Mesenchymal stem cell (in vitro differentiated cells and primary cell): ENCODE measurements at regions not wholly inside any gene's neighbourhood (a gene's known extent, or its start where the extent isn't known, plus 50 kb on each side); places are given as distances from the start of the nearest gene placed in this dataset.
"Not testable (repeated sequence)": the region's sequence is repeated elsewhere in the genome, so short reads cannot be mapped to it uniquely, and the experiment has no call there.

Experiments used
- DNase-seq: peaks from one replicate; pipeline ENCODE4 v3.0.0-alpha.2; 2013
- H2AFZ ChIP-seq: one replicate; pipeline ENCODE4 v1.6.1; 2013; ENCODE audit warnings: low read depth, mild to moderate bottlenecking, control low read depth, inconsistent platforms, low read length, moderate library complexity
- H2AK5ac ChIP-seq: 2 replicates; pipeline ENCODE4 v1.6.1; 2013; ENCODE audit warnings: low read length, moderate library complexity, mild to moderate bottlenecking, inconsistent platforms; ENCODE audit not compliant: severe bottlenecking
- H2BK120ac ChIP-seq: one replicate; pipeline ENCODE4 v1.6.1; 2013; ENCODE audit warnings: low read depth, mild to moderate bottlenecking, inconsistent platforms, low read length, moderate library complexity
- H2BK12ac ChIP-seq, 2 experiments: one replicate each; pipeline ENCODE4 v1.6.1; 2013; ENCODE audit warnings: inconsistent platforms in 2 of 2, low read length in 2 of 2, mild to moderate bottlenecking in 2 of 2, moderate library complexity in 2 of 2, control low read depth in 1 of 2
- H2BK15ac ChIP-seq: one replicate; pipeline ENCODE4 v1.6.1; 2013; ENCODE audit warnings: mild to moderate bottlenecking, low read depth, inconsistent platforms; ENCODE audit not compliant: poor library complexity, severe bottlenecking
- H2BK5ac ChIP-seq: 2 replicates; pipeline ENCODE4 v1.6.1; 2013; ENCODE audit warnings: low read depth, mild to moderate bottlenecking, low read length, control low read depth, inconsistent platforms; ENCODE audit not compliant: poor library complexity, severe bottlenecking
- H3K14ac ChIP-seq, 2 experiments: one replicate each; pipeline ENCODE4 v1.6.1; 2013; ENCODE audit warnings: inconsistent platforms in 2 of 2, low read length in 2 of 2, control low read depth in 1 of 2, mild to moderate bottlenecking in 1 of 2, moderate library complexity in 1 of 2
- H3K18ac ChIP-seq, 2 experiments: one replicate each; pipeline ENCODE4 v1.6.1; 2013; ENCODE audit warnings: inconsistent platforms in 2 of 2, low read length in 2 of 2, control low read depth in 1 of 2, low read depth in 1 of 2, mild to moderate bottlenecking in 1 of 2
- H3K23ac ChIP-seq, 2 experiments: one replicate each; pipeline ENCODE4 v1.6.1; 2013; ENCODE audit warnings: inconsistent platforms in 2 of 2, low read length in 2 of 2, mild to moderate bottlenecking in 2 of 2, moderate library complexity in 2 of 2, control low read depth in 1 of 2
- H3K27ac ChIP-seq: 2 replicates; pipeline ENCODE4 v1.5.1; 2013; ENCODE audit warnings: mild to moderate bottlenecking, moderate library complexity, low read length, control low read depth, inconsistent platforms; ENCODE audit not compliant: poor library complexity, severe bottlenecking
- H3K27me3 ChIP-seq, 2 experiments: 2 replicates each; pipeline versions ENCODE4 v1.6.1 to v1.7.0; 2013; ENCODE audit warnings: low read length in 2 of 2, mild to moderate bottlenecking in 2 of 2, moderate library complexity in 2 of 2, control low read depth in 1 of 2, inconsistent platforms in 1 of 2; ENCODE audit not compliant: control insufficient read depth in 1 of 2, insufficient read depth in 1 of 2
- H3K36me3 ChIP-seq, 2 experiments: 2 replicates each; pipeline versions ENCODE4 v1.6.1 to v1.7.0; 2013; ENCODE audit warnings: low read length in 2 of 2, control low read depth in 1 of 2, inconsistent platforms in 1 of 2, low read depth in 1 of 2, mild to moderate bottlenecking in 1 of 2; ENCODE audit not compliant: insufficient read depth in 2 of 2, control insufficient read depth in 1 of 2
- H3K4ac ChIP-seq, 2 experiments: one replicate each; pipeline ENCODE4 v1.6.1; 2013; ENCODE audit warnings: inconsistent platforms in 2 of 2, low read length in 2 of 2, mild to moderate bottlenecking in 2 of 2, moderate library complexity in 2 of 2, control low read depth in 1 of 2, low read depth in 1 of 2
- H3K4me1 ChIP-seq: 2 replicates; pipeline ENCODE4 v1.6.1; 2013; ENCODE audit warnings: low read depth, low read length, control low read depth; ENCODE audit not compliant: control insufficient read depth, insufficient read depth
- H3K4me2 ChIP-seq: 2 replicates; pipeline ENCODE4 v1.6.1; 2013; ENCODE audit warnings: low read length, mild to moderate bottlenecking, inconsistent platforms; ENCODE audit not compliant: poor library complexity, severe bottlenecking
- H3K4me3 ChIP-seq, 2 experiments: 2 replicates each; pipeline versions ENCODE4 v1.5.1 to v1.7.0; 2013; ENCODE audit warnings: low read length in 2 of 2, mild to moderate bottlenecking in 2 of 2, control low read depth in 1 of 2, low read depth in 1 of 2; ENCODE audit not compliant: insufficient read depth in 1 of 2
- H3K79me1 ChIP-seq: replicated peaks from 2 replicates; pipeline ENCODE4 v1.6.1; 2013; ENCODE audit warnings: mild to moderate bottlenecking, control low read depth, low read length, inconsistent platforms; ENCODE audit not compliant: poor library complexity, severe bottlenecking
- H3K9ac ChIP-seq: 2 replicates; pipeline ENCODE4 v1.7.0; 2013; ENCODE audit warnings: mild to moderate bottlenecking, low read length, moderate library complexity
- H3K9me3 ChIP-seq: 2 replicates; pipeline ENCODE4 v1.7.0; 2013; ENCODE audit warnings: mild to moderate bottlenecking, low read length; ENCODE audit not compliant: control insufficient read depth
- H4K8ac ChIP-seq: one replicate; pipeline ENCODE4 v1.6.1; 2013; ENCODE audit warnings: inconsistent platforms, mild to moderate bottlenecking, low read length, moderate library complexity
- H4K91ac ChIP-seq: one replicate; pipeline ENCODE4 v1.6.1; 2013; ENCODE audit warnings: mild to moderate bottlenecking, low read length, inconsistent platforms
- WGBS: methylation state at CpG from one replicate; pipeline ENCODE4 v1.1.7; 2013; ENCODE audit warnings: mixed read lengths; 5-methylcytosine and 5-hydroxymethylcytosine counted together

GRCh38 chr1:149229813-149230212 is 126.5 kb upstream of the NBPF9 start:
- not testable (repeated sequence) for H3K27me3 ChIP-seq, H3K79me1 ChIP-seq, H3K4me2 ChIP-seq, H2AFZ ChIP-seq, H2BK12ac ChIP-seq, H3K4me3 ChIP-seq, H3K9ac ChIP-seq, H3K36me3 ChIP-seq, H3K9me3 ChIP-seq, DNase-seq, H4K8ac ChIP-seq, H2BK15ac ChIP-seq, H2BK120ac ChIP-seq, H3K4ac ChIP-seq, H4K91ac ChIP-seq, H3K18ac ChIP-seq, H3K4me1 ChIP-seq, H3K23ac ChIP-seq, H3K14ac ChIP-seq, H2BK5ac ChIP-seq, H3K27ac ChIP-seq, H2AK5ac ChIP-seq
- no CpG with 5 or more reads among the region's 5 CpGs for WGBS

- not testable (repeated sequence) for H3K4me3 ChIP-seq, H2AFZ ChIP-seq, H3K14ac ChIP-seq, H3K4me2 ChIP-seq, H4K91ac ChIP-seq, H3K27me3 ChIP-seq, H2BK15ac ChIP-seq, H2AK5ac ChIP-seq, H2BK12ac ChIP-seq, H2BK5ac ChIP-seq, H3K36me3 ChIP-seq, H3K4me1 ChIP-seq, H3K79me1 ChIP-seq, H4K8ac ChIP-seq, H3K27ac ChIP-seq, H2BK120ac ChIP-seq, H3K4ac ChIP-seq, H3K9me3 ChIP-seq, H3K18ac ChIP-seq, H3K23ac ChIP-seq, DNase-seq, H3K9ac ChIP-seq
- WGBS, result no CpG with 5 or more reads among the region's 5 CpGs
Measured at GRCh38 chr1:149234926-149235914, 131.9 kb upstream of the NBPF9 start.

- not testable (repeated sequence) for H3K23ac ChIP-seq, H2BK5ac ChIP-seq, H3K14ac ChIP-seq, H3K36me3 ChIP-seq, H3K4me3 ChIP-seq, H3K9ac ChIP-seq, H2AFZ ChIP-seq, H2BK15ac ChIP-seq, H3K4ac ChIP-seq, H3K4me2 ChIP-seq, H3K9me3 ChIP-seq, H2BK120ac ChIP-seq, H3K18ac ChIP-seq, H4K91ac ChIP-seq, H3K79me1 ChIP-seq, H2BK12ac ChIP-seq, H3K4me1 ChIP-seq, H3K27me3 ChIP-seq, H4K8ac ChIP-seq, H3K27ac ChIP-seq, DNase-seq, H2AK5ac ChIP-seq
- 100% methylated on average over 1 of the region's 4 CpGs for WGBS
Measured at GRCh38 chr1:149237515-149237914, 134.2 kb upstream of the NBPF9 start.

- not testable (repeated sequence) for H3K4me1 ChIP-seq, H3K4me2 ChIP-seq, H3K79me1 ChIP-seq, H2BK120ac ChIP-seq, H3K9me3 ChIP-seq, H3K14ac ChIP-seq, H3K4me3 ChIP-seq, H3K27me3 ChIP-seq, H2AK5ac ChIP-seq, H4K8ac ChIP-seq, H3K9ac ChIP-seq, H2BK5ac ChIP-seq, H3K18ac ChIP-seq, H3K23ac ChIP-seq, H2BK15ac ChIP-seq, H3K36me3 ChIP-seq, H2AFZ ChIP-seq, H4K91ac ChIP-seq, H3K27ac ChIP-seq, H2BK12ac ChIP-seq, H3K4ac ChIP-seq, DNase-seq
- WGBS, result no CpG with 5 or more reads among the region's 15 CpGs
Measured at GRCh38 chr1:149239897-149240508, 136.7 kb upstream of the NBPF9 start.
